C4-2B (cell line): ENCODE measurements at regions not wholly inside any gene's neighbourhood (a gene's known extent, or its start where the extent isn't known, plus 50 kb on each side); places are given as distances from the start of the nearest gene placed in this dataset.

Experiments
- H3K27ac ChIP-seq: fragments of 450-650 bp; 2 replicates; pipeline ENCODE4 v1.5.1; 2017
- CTCF ChIP-seq: fragments of 450-650 bp; conservative IDR thresholded peaks from 2 replicates; pipeline ENCODE4 v1.5.1; 2017; ENCODE audit warnings: mild to moderate bottlenecking
- ZFX ChIP-seq: fragments of 450-650 bp; IDR thresholded peaks from 2 replicates; pipeline ENCODE4 v1.6.1; 2017

- H3K27ac ChIP-seq = no peak overlapping the region
These were observed 83.9 kb upstream of the MAPRE2 start for GRCh38 chr18:34957119-34957863.

GRCh38 chr18:34957864-34958259 lies 83.4 kb upstream of the MAPRE2 start:
- TF ChIP-seq ZFX (no peak), CTCF (no peak)
- H3K27ac ChIP-seq = no peak overlapping the region

More at GRCh38 chr18:34957119-34957863, 83.9 kb upstream of the MAPRE2 start:
- TF ChIP-seq ZFX (no peak), CTCF (no peak; the same call in 1 of the 2 replicates)

DNA sequence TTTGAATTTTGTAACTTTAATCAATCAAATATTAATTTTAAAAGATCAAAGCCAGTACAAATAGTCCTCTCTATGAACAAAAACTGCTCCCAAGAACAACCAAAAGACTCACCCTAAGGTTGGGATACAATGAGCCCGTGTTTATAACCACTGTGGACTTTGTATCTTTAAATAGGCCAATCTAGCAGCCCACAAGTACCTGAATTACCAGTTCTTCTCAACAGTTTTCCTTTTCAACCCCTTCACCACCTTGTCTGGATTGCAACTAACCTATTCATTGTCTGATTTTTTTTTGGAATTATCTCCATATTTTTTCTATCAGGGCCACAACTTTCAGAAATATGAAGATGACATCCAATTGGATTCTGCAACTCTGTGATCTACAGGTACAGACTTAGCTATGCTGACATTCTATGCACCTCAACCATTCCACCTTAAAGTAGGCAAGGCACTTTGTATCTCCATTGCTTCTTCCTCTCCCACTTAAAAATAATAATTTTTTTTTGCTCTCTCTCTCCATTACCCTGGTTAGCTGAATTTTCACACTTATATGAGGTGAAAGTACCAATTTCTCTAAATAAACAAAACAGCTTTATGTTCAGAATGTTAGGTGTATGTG lies 81.9 kb upstream of the MAPRE2 start:
- TF ChIP-seq ZFX (no peak), CTCF (no peak)
- no peak overlapping the region for H3K27ac ChIP-seq

DNA sequence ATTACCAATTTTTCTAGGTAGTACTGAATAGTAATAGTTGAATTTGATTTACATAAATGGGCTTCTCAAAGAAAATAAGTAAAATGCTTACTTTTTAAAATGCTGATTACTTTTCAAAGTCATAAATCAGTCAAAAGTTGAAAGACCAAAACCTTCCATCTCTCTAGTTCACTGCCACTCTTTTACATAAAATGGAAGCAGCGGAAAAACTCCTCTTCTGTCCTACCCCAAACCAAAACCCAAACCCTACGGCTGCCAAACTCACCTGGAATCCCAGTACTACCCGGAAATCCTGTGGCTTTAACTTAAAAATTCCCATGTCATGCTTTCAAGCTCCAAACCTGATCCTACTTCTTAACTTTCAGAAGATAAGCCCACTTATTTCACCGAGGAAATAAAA lies 81.2 kb upstream of the MAPRE2 start:
- TF ChIP-seq CTCF = no peak
- TF ChIP-seq ZFX = no peak
- no peak overlapping the region for H3K27ac ChIP-seq

DNA sequence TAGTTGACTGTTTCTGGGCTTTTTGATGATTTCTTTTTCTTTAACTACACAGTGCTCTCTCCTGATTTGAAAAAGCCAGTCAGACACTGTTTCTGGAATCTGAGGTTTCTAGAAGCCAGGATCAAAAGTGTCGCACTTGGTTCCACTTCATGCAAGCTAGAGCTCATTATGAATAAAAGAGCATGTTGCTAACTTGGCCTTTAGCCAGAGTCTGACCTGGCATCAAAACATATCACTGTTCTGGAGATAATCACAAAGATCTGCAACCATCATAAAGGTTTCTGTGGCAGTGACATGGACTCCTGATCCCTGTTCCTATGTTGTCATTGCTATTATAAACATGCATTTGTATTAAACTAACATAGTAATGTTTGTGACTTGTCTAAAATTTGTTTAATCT lies 76.1 kb upstream of the MAPRE2 start:
- TF ChIP-seq CTCF = no peak
- no peak for TF ChIP-seq ZFX
- no peak overlapping the region for H3K27ac ChIP-seq

GRCh38 chr18:34965566-34965965 lies 75.6 kb upstream of the MAPRE2 start:
- H3K27ac ChIP-seq = no peak overlapping the region
- TF ChIP-seq ZFX (no peak), CTCF (no peak)

DNA sequence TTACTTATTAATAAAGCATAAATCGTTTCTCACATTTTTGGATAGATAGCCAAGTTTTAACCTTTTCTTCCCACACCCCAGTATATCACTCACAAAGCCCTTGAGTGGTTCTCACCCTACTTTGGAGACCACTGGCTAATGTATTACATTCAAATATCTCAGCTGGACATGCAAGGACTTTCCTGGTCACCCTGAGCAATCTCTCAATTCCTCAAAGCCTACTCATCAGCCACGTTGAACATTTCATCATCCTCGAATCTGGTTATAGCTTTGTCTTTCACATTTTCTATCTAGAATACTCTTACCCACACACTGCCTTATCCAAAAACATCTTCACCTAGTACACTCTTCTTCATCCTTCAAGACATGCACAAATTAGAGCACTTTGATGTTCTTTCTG lies 71.1 kb upstream of the MAPRE2 start:
- no peak overlapping the region for H3K27ac ChIP-seq
- TF ChIP-seq ZFX (no peak), CTCF (no peak)
